Type B pancreatic cell (in vitro differentiated cells): ENCODE measurements at regions not wholly inside any gene's neighbourhood (a gene's known extent, or its start where the extent isn't known, plus 50 kb on each side); places are given as distances from the start of the nearest gene placed in this dataset.
A peak's percentile ranks its signal among the peaks of the same experiment; 100 is the strongest.

Source experiments
- DNase-seq: peaks from one replicate; pipeline ENCODE4 v3.0.0; 2021; ENCODE audit warnings: mixed read lengths; ENCODE audit not compliant: unreplicated experiment; ENCODE audit errors: extremely low spot score
- H3K27ac Mint-ChIP-seq: 2 replicates; pipeline ENCODE4 v1.8.0; 2021; ENCODE audit warnings: mild to moderate bottlenecking, mixed read lengths
- H3K27me3 Mint-ChIP-seq: 2 replicates; pipeline ENCODE4 v1.8.0; 2021; ENCODE audit warnings: mixed read lengths
- H3K36me3 Mint-ChIP-seq: 2 replicates; pipeline ENCODE4 v1.8.0; 2021; ENCODE audit warnings: mixed read lengths
- H3K4me1 Mint-ChIP-seq: one replicate; pipeline ENCODE4 v1.8.0; 2021; ENCODE audit warnings: mixed read lengths; ENCODE audit not compliant: unreplicated experiment
- H3K4me3 Mint-ChIP-seq: 2 replicates; pipeline ENCODE4 v1.8.0; 2021; ENCODE audit warnings: mild to moderate bottlenecking, mixed read lengths
- H3K9me3 Mint-ChIP-seq: 2 replicates; pipeline ENCODE4 v1.8.0; 2021; ENCODE audit warnings: mixed read lengths
- CTCF ChIP-seq: fragments of 200-600 bp; sonication (generic); conservative IDR thresholded peaks from 2 replicates; pipeline ENCODE4 v1.5.0; 2021; ENCODE audit warnings: antibody characterized with exemption, mild to moderate bottlenecking

- H3K27me3 Mint-ChIP-seq: peaks cover 3% of the 10 kb centered on the region
- DNase-seq: no peak
- peaks cover 4% of the 10 kb centered on the region for H3K9me3 Mint-ChIP-seq
- H3K4me3 Mint-ChIP-seq: no peak overlapping the region
- no peak for TF ChIP-seq CTCF
- H3K4me1 Mint-ChIP-seq: peaks cover 3% of the 10 kb centered on the region
- H3K36me3 Mint-ChIP-seq: no peaks in the 10 kb centered on the region
- no peak overlapping the region for H3K27ac Mint-ChIP-seq
Observed at GRCh38 chr15:66953523-66954229, 111.7 kb upstream of the SMAD3 start.

GRCh38 chr15:66954601-66955000 lies 110.8 kb upstream of the SMAD3 start:
- H3K27me3 Mint-ChIP-seq: peaks cover 3% of the 10 kb centered on the region

DNA sequence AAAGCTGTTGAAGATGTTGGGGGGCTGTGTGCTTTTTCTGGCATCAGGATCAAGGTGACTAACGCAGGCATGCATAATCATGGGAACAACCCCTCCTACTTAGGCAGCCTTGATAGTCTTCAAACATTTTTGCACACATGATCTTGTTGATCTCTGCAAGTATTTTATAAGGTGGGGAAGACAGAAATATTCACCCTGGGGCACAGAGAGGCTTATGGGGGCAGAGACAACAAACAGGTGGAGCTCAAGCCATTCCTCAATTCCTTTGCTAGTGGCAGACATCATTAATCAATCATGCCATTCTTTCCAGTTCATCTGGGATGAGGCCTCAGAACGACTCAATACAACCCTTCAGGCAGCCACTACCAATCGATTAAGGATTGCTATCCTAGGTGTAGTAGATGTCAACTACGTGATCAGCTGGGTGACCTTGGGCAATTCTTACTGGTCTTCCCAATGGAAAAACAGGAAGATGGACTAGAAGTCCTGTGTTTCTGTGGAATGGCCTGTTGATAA lies 110.3 kb upstream of the SMAD3 start:
- Mint-ChIP-seq H3K27ac (no peak overlapping the region), H3K27me3 (peaks cover 3% of the 10 kb centered on the region), H3K36me3 (no peaks in the 10 kb centered on the region), H3K4me3 (peak overlapping the region; percentile 27), H3K9me3 (peaks cover 4% of the 10 kb centered on the region), H3K4me1 (peaks cover 3% of the 10 kb centered on the region)
- TF ChIP-seq CTCF: no peak
- no peak for DNase-seq

More at GRCh38 chr15:66954601-66955000, 110.8 kb upstream of the SMAD3 start:
- DNase-seq: no peak
- peak overlapping the region; percentile 27 for H3K4me3 Mint-ChIP-seq
- H3K9me3 Mint-ChIP-seq: peaks cover 4% of the 10 kb centered on the region
- TF ChIP-seq CTCF: no peak
- no peak overlapping the region for H3K27ac Mint-ChIP-seq
- H3K4me1 Mint-ChIP-seq: peaks cover 3% of the 10 kb centered on the region
- H3K36me3 Mint-ChIP-seq: no peaks in the 10 kb centered on the region

DNA sequence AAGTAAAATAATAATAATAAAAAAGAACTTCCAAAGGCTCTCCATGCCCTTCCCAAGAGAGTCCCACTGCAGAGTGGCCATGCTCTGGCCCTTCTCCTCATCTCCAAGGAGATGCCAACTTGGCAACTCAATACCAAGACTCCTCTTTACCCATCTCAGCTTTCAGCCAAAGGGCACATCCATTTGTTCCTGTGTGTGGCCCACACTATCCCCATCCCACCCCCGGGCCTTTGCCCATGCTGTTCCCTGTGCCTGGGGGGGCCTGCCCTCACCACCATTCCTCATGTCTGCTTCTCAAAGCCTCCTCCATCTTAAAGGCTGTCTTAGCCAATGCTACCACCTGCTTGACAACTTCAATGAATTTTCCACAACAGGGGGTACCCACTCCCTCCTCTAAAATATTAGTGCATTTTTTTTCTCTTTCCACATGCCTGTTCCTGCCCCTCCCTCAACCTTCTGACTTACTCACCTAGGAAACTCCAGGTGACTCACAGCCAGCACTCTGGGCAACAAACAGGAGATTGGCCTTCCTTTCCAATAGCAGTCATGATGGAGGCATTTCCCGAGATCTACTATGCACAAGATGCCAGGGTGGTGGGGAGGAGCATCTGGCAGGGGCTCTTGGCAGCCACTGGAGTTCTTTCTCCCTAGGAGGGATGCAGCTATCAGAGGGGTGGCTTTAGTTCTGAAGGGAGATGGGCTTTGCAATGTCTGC lies 109.4 kb upstream of the SMAD3 start:
- no peak for DNase-seq
- H3K27ac Mint-ChIP-seq: peak overlapping the region; percentile 44
- H3K27me3 Mint-ChIP-seq: peaks cover 3% of the 10 kb centered on the region
- H3K4me1 Mint-ChIP-seq: peaks cover 3% of the 10 kb centered on the region
- H3K4me3 Mint-ChIP-seq: peak overlapping the region; percentile 30
- peaks cover 4% of the 10 kb centered on the region for H3K9me3 Mint-ChIP-seq
- no peak for TF ChIP-seq CTCF
- no peaks in the 10 kb centered on the region for H3K36me3 Mint-ChIP-seq

DNA sequence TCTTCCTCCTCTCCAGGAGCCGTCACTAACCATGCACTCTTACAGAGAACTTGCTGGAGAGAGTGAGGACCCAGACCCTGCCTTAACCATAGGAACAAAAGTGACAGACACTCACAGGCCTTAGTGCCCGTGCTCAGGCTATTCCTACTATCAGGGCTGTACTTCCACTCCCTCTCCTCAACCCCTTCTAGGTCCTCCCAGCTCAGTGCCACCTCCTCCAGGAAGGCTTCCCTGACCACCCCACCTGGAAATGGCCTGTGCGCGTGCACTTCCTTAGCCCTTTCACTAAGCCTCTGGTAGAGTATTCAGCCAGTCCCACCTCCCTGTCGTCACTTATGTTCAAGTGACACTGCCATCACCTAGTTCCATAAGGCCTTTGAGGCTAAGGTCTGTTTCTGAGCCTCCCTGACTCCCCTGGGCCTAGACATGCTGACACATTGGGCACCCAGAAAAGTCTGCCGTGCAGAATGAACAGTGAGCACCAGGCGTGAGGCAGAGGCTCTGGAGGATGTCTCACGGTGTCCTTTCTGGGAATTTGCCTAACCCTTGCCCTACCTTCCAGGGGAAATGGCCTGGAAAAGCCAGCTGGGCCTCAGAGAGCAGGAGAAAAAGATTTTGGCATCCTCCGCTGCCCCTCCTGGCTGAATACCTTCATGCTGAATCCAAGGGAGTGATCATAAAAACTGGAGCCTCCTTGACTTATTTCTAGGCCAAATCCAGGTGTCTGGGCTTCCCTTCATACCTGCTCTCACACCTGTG lies 108.6 kb upstream of the SMAD3 start:
- no peaks in the 10 kb centered on the region for H3K36me3 Mint-ChIP-seq
- H3K4me1 Mint-ChIP-seq: peaks cover 10% of the 10 kb centered on the region

More for the DNA sequence above, 108.6 kb upstream of the SMAD3 start:
- Mint-ChIP-seq H3K4me3 (no peak overlapping the region), H3K9me3 (peaks cover 4% of the 10 kb centered on the region), H3K27ac (no peak overlapping the region), H3K27me3 (peaks cover 3% of the 10 kb centered on the region)
- no peak for DNase-seq
- no peak for TF ChIP-seq CTCF
